ENCODE measurements at regions not wholly inside any gene's neighbourhood (a gene's known extent, or its start where the extent isn't known, plus 50 kb on each side); places are given as distances from the start of the nearest gene placed in this dataset.
"Not testable (repeated sequence)": the region's sequence is repeated elsewhere in the genome, so short reads cannot be mapped to it uniquely, and the experiment has no call there.

DNA sequence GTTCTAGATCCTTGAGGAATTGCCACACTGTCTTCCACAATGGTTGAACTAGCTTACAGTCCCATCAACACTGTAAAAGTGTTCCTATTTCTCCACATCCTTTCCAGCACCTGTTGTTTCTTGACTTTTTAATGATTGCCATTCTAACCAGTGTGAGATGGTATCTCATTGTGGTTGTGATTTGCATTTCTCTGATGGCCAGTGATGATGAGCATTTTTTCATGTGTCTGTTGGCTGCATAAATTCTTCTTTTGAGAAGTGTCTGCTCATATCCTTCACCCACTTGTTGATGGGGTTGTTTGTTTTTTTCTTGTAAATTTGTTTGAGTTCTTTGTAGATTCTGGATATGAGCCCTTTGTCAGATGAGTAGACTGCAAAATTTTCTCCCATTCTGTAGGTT lies 129.0 kb upstream of the HMGN3 start:
- TF ChIP-seq, protein P1, sequence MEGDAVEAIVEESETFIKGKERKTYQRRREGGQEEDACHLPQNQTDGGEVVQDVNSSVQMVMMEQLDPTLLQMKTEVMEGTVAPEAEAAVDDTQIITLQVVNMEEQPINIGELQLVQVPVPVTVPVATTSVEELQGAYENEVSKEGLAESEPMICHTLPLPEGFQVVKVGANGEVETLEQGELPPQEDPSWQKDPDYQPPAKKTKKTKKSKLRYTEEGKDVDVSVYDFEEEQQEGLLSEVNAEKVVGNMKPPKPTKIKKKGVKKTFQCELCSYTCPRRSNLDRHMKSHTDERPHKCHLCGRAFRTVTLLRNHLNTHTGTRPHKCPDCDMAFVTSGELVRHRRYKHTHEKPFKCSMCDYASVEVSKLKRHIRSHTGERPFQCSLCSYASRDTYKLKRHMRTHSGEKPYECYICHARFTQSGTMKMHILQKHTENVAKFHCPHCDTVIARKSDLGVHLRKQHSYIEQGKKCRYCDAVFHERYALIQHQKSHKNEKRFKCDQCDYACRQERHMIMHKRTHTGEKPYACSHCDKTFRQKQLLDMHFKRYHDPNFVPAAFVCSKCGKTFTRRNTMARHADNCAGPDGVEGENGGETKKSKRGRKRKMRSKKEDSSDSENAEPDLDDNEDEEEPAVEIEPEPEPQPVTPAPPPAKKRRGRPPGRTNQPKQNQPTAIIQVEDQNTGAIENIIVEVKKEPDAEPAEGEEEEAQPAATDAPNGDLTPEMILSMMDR (conservative IDR thresholded peaks at IDR 0.05) = not testable (repeated sequence)
- not testable (repeated sequence) for TF ChIP-seq EZH2 (IDR thresholded peaks at IDR 0.05; ENCODE audit: low read depth)

Data from PC-9 (cell line).